BLaER1 (cell line): ENCODE measurements at regions not wholly inside any gene's neighbourhood (a gene's known extent, or its start where the extent isn't known, plus 50 kb on each side); places are given as distances from the start of the nearest gene placed in this dataset.

Source experiments
- H3K27ac ChIP-seq: shearing (Covaris generic); formaldehyde crosslinking; 2 replicates; pipeline ENCODE4 v1.8.1; 2022
- H3K27me3 ChIP-seq: shearing (Covaris generic); formaldehyde crosslinking; 2 replicates; pipeline ENCODE4 v1.8.1; 2022
- H3K36me3 ChIP-seq: shearing (Covaris generic); formaldehyde crosslinking; 2 replicates; pipeline ENCODE4 v1.8.1; 2022
- H3K4me1 ChIP-seq: shearing (Covaris generic); formaldehyde crosslinking; 2 replicates; pipeline ENCODE4 v1.8.1; 2022
- H3K4me2 ChIP-seq: shearing (Covaris generic); formaldehyde crosslinking; 2 replicates; pipeline ENCODE4 v1.8.1; 2022
- H3K4me3 ChIP-seq: shearing (Covaris generic); formaldehyde crosslinking; 2 replicates; pipeline ENCODE4 v1.8.1; 2022
- H3K9ac ChIP-seq: shearing (Covaris generic); formaldehyde crosslinking; 2 replicates; pipeline ENCODE4 v1.8.1; 2022
- H3K9me3 ChIP-seq: shearing (Covaris generic); formaldehyde crosslinking; 2 replicates; pipeline ENCODE4 v1.8.1; 2022
- H4K20me1 ChIP-seq: shearing (Covaris generic); formaldehyde crosslinking; 2 replicates; pipeline ENCODE4 v1.8.1; 2022
- Cebpa-rat ChIP-seq: shearing (Covaris generic); IDR thresholded peaks from 2 replicates; pipeline ENCODE4 v1.8.1; 2022

DNA sequence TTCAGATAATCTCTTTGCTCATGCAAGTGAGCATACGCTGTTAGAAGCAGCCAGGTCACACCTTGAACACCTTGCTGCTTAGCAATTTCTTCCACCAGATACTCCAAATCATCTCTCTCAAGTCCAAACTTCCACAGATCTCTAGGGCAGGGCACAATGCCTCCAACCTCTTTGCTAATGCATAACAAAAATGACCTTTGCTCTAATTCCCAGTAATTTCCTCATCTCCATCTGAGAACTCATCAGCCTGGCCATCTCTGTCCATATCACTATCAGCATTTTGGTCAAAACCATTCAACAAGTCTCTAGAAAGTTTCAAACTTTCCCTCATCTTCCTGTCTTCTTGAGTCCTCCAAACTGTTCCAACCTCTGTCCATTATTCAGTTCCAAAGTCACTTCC, 139.3 kb upstream of the NR4A3 start:
- Histone ChIP-seq H3K4me1 (no peaks in the 10 kb centered on the region), H3K27ac (no peak overlapping the region), H3K9ac (no peak overlapping the region), H3K27me3 (no peaks in the 10 kb centered on the region), H3K4me2 (no peak overlapping the region), H3K36me3 (no peaks in the 10 kb centered on the region), H3K9me3 (no peaks in the 10 kb centered on the region), H3K4me3 (no peak overlapping the region), H4K20me1 (no peaks in the 10 kb centered on the region)
- TF ChIP-seq Cebpa-rat: no peak

DNA sequence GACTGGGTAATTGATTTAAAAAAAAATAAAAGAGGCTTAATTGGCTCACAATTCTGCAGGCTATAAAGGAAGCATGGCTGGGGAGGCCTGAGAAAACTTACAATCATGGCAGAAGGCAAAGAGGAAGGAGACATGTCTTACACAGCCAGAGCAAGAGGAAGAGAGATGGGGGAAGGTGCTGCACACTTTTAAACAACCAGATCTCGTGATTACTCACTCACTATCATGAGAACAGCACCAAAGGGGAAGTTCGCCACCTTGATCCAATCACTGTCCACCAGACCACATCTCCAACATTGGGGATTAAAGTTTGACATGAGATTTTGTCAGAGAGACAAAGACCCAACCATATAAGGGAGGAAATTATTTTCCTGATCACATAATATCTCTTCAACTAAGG, 138.8 kb upstream of the NR4A3 start:
- Histone ChIP-seq H3K27me3 (no peaks in the 10 kb centered on the region), H3K27ac (no peak overlapping the region), H3K36me3 (no peaks in the 10 kb centered on the region), H3K9ac (no peak overlapping the region), H3K4me2 (no peak overlapping the region), H3K4me3 (no peak overlapping the region), H3K9me3 (no peaks in the 10 kb centered on the region), H3K4me1 (no peaks in the 10 kb centered on the region), H4K20me1 (no peaks in the 10 kb centered on the region)
- TF ChIP-seq Cebpa-rat: no peak

DNA sequence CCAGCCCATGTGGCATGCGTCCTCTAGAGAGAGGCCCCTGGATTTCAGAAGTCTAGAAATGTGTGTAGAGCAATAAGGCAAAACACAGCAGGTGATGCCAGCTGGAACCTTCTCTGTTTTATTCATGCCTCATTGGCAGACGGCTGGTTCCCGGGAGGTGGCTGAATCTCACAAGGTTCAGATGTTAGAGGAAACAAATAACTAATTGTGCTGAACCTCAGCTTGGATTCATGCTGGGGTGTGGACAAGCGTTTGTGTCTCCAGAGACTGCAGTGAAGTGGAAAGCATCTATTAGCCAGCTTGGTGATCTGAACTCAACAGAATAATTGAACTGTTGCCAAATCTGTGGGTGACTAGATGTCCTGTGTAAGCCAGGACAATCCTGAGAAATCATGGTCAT, 131.1 kb upstream of the NR4A3 start:
- H3K4me2 ChIP-seq: no peak overlapping the region
- no peaks in the 10 kb centered on the region for H3K36me3 ChIP-seq
- H4K20me1 ChIP-seq: no peaks in the 10 kb centered on the region
- no peak for TF ChIP-seq Cebpa-rat
- no peak overlapping the region for H3K27ac ChIP-seq
- no peaks in the 10 kb centered on the region for H3K4me1 ChIP-seq
- no peak overlapping the region for H3K9ac ChIP-seq
- no peaks in the 10 kb centered on the region for H3K9me3 ChIP-seq
- H3K27me3 ChIP-seq: no peaks in the 10 kb centered on the region
- H3K4me3 ChIP-seq: no peak overlapping the region

DNA sequence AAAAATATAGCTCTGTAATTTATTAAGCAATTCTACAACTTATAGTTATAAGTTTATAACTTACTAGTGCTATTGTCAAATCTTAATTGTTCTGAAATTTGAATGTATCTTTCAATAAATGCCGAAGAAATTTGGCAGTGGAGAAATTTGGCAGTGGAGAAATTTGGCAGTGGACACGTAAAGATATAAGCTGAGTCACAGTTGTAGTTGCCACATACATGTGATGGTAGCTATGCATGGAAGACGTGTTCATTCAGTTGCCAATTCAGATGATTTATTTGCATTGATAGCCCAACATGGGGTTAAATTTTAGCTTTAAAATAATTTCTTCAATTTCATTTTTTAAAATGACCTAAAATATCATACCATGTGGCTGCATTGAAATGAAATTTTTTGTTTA, 127.8 kb upstream of the NR4A3 start:
- TF ChIP-seq Cebpa-rat: no peak
- Histone ChIP-seq H3K4me2 (no peak overlapping the region), H3K36me3 (no peaks in the 10 kb centered on the region), H3K27me3 (no peaks in the 10 kb centered on the region), H3K4me3 (no peak overlapping the region), H3K9ac (no peak overlapping the region), H3K27ac (no peak overlapping the region), H3K9me3 (peaks cover 13% of the 10 kb centered on the region), H4K20me1 (no peaks in the 10 kb centered on the region), H3K4me1 (no peaks in the 10 kb centered on the region)

DNA sequence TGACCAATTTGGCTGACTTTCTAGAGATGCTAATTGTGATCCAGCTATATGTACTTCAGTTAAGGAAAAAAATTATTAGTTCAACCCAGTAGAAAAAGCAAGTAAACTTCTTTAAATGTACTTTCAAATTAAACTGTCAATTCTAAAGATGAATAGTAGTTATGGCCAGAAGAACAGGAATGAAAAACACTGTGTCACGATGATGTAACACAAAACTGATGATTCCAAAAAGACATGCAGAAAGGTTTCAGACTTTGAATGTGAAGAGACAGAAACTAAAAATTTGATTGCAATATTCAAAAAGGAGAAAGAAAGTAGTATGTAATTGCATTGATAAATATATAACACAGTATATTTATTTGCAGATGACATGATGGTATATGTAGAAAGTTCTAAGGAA, 127.3 kb upstream of the NR4A3 start:
- H3K9me3 ChIP-seq: peaks cover 15% of the 10 kb centered on the region
- H3K4me3 ChIP-seq: no peak overlapping the region
- H4K20me1 ChIP-seq: no peaks in the 10 kb centered on the region
- H3K36me3 ChIP-seq: no peaks in the 10 kb centered on the region
- H3K27ac ChIP-seq: no peak overlapping the region
- H3K9ac ChIP-seq: no peak overlapping the region
- H3K4me2 ChIP-seq: no peak overlapping the region
- H3K27me3 ChIP-seq: no peaks in the 10 kb centered on the region
- no peaks in the 10 kb centered on the region for H3K4me1 ChIP-seq
- no peak for TF ChIP-seq Cebpa-rat

DNA sequence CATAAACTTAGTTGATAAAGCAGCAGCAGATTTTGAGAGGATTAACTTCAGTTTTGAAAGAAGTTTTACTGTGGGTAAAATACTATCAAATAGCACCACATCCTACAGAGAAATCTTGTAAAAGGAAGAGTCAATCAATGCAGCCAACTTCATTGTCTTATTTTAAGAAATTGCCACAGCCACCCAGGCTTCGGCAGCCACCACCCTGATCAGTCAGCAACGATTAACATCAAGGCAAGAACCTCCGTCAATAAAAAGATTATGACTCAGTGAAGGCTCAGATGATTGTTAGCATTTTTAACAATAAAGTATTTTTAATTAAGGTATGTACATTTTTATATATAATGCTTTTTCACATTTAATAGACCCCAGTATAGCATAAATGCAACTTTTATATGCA, 122.3 kb upstream of the NR4A3 start:
- H3K36me3 ChIP-seq: no peaks in the 10 kb centered on the region
- no peak overlapping the region for H3K9ac ChIP-seq
- no peak overlapping the region for H3K4me3 ChIP-seq
- H3K9me3 ChIP-seq: peaks cover 15% of the 10 kb centered on the region
- no peaks in the 10 kb centered on the region for H3K4me1 ChIP-seq
- no peak for TF ChIP-seq Cebpa-rat
- H4K20me1 ChIP-seq: no peaks in the 10 kb centered on the region
- H3K4me2 ChIP-seq: no peak overlapping the region
- no peaks in the 10 kb centered on the region for H3K27me3 ChIP-seq
- H3K27ac ChIP-seq: no peak overlapping the region

DNA sequence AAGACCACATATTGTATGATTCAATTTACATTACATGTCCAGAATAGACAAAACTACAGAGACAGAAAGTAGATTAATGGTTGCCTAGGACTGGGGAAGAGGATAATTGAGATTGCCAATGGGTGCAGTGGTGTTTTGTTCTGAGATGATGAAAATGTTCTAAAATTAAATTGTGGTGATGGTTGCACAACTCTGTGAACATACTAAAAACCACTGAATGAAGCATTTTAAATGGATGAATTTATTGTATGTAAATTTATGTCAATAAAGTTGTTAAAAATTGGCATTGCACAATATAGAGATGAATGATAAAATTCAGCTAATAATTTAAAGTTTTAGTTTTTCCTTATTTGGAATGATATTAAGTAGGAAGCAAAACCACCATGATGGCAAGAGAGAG, 109.5 kb upstream of the NR4A3 start:
- H3K9ac ChIP-seq: no peak overlapping the region
- no peaks in the 10 kb centered on the region for H3K36me3 ChIP-seq
- no peaks in the 10 kb centered on the region for H3K27me3 ChIP-seq
- TF ChIP-seq Cebpa-rat: no peak
- no peak overlapping the region for H3K27ac ChIP-seq
- H3K4me1 ChIP-seq: no peaks in the 10 kb centered on the region
- H3K4me3 ChIP-seq: no peak overlapping the region
- H3K9me3 ChIP-seq: no peaks in the 10 kb centered on the region
- no peaks in the 10 kb centered on the region for H4K20me1 ChIP-seq
- H3K4me2 ChIP-seq: no peak overlapping the region

DNA sequence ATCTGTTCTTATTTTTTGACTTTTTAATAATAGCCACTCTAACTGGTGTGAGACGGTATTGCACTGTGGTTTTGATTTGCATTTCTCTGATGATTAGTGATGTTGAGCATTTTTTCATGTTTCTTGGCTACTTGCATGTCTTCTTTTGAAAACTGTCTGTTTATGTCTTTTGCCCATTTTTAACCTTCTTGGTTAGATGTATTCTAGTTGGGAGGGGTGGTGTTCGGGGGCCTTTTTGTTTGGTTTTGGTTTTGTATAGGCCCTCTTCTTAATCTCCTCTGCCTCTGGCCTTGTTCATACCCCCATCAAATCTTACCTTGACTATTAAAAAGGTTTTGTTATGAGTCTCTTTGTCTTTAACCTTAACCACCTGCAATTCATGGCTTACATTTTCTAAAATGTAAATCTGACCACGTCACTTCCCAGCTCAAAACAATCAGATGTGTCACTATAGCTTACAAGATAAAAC, 107.8 kb upstream of the NR4A3 start:
- no peak overlapping the region for H3K27ac ChIP-seq
- H3K9ac ChIP-seq: no peak overlapping the region
- no peaks in the 10 kb centered on the region for H3K4me1 ChIP-seq
- no peaks in the 10 kb centered on the region for H3K27me3 ChIP-seq
- H3K4me2 ChIP-seq: no peak overlapping the region
- H3K36me3 ChIP-seq: no peaks in the 10 kb centered on the region
- H4K20me1 ChIP-seq: no peaks in the 10 kb centered on the region
- no peak for TF ChIP-seq Cebpa-rat
- H3K9me3 ChIP-seq: no peaks in the 10 kb centered on the region
- H3K4me3 ChIP-seq: no peak overlapping the region

DNA sequence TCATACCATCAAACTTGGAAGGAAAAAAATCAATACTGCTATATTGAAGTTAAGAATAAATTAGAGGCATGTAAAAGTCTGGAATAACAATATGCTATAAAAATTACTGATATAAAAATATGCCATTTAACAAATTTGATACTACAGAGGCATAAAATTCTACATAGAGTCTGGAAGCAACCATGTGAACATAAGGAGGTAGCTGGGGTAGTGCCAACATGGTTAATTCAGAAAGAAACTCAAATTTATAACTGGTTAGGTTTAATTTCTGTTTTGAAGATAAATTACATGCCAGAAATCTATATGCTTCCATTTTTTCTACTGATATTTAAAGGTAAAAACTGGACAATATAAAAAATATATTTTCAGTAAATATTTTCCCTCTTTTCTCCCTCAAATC, 103.1 kb upstream of the NR4A3 start:
- Histone ChIP-seq H3K27ac (no peak overlapping the region), H3K4me2 (no peak overlapping the region), H3K9ac (no peak overlapping the region)

DNA sequence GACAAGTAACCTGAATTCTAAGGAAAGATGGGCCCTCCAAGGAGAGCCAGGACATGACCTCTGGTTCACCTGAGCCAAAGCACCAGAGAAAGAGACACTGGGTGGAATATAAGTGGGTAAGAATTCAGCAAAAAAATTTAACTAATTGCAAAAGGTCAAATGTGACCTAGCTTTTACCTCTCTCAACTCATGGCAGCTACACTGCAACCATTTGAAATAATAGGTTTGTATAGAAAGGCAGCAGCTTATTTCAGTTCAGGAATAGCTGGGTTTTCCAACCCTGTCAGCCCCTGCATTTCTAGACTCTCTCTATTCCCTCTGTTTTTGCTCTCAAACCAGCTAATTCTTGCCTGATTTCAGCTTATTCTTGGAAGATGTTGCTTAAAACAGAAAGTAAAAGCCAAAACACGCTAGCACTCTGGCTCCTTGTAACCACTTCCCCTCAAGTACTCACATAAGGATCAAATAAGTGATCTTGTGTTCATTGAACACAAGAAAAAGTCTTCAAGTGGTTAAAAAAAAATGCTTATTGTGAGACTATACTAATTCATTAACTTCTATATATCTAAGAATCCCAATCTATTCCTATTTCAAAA, 101.1 kb upstream of the NR4A3 start:
- Histone ChIP-seq H3K9me3 (no peaks in the 10 kb centered on the region), H3K9ac (peak overlapping the region; percentile 69), H3K36me3 (no peaks in the 10 kb centered on the region), H3K4me2 (peak overlapping the region; percentile 80), H3K4me1 (peaks cover 20% of the 10 kb centered on the region), H4K20me1 (no peaks in the 10 kb centered on the region), H3K27ac (peak overlapping the region; percentile 76), H3K4me3 (peak overlapping the region; percentile 48), H3K27me3 (no peaks in the 10 kb centered on the region)
- no peak for TF ChIP-seq Cebpa-rat

More for the DNA sequence above, 103.1 kb upstream of the NR4A3 start:
- Histone ChIP-seq H4K20me1 (no peaks in the 10 kb centered on the region), H3K4me3 (no peak overlapping the region), H3K36me3 (no peaks in the 10 kb centered on the region), H3K4me1 (peaks cover 20% of the 10 kb centered on the region), H3K27me3 (no peaks in the 10 kb centered on the region), H3K9me3 (no peaks in the 10 kb centered on the region)
- TF ChIP-seq Cebpa-rat: no peak

DNA sequence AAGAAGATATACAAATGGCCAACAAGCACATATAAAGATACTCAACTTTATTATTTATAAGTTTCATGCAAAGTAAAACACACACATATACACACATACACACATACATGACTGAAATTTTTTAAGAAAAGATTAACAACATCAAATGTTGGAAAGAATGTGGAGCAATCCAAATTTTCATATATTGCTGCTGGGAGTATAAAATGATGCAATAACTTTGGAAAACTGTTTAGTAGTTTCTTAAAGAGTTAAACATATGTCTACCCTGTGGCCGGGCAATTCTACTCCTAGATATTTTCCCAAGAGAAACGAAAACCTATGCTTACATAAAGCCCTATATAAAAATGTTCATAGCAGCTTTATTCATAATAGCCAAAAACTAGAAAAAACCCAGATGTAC, 99.8 kb upstream of the NR4A3 start:
- Histone ChIP-seq H3K27ac (no peak overlapping the region), H3K4me3 (no peak overlapping the region), H3K36me3 (no peaks in the 10 kb centered on the region), H3K9ac (no peak overlapping the region), H3K9me3 (no peaks in the 10 kb centered on the region), H3K4me1 (peaks cover 20% of the 10 kb centered on the region), H3K4me2 (no peak overlapping the region), H3K27me3 (no peaks in the 10 kb centered on the region), H4K20me1 (no peaks in the 10 kb centered on the region)
- TF ChIP-seq Cebpa-rat: no peak
